ENCODE measurements at regions not wholly inside any gene's neighbourhood (a gene's known extent, or its start where the extent isn't known, plus 50 kb on each side); places are given as distances from the start of the nearest gene placed in this dataset.

- H3K4me2 ChIP-seq (ENCODE audit: control insufficient read depth, extremely low read depth, insufficient read depth, low read depth, low read length): no peak overlapping the region
- H3K4me1 ChIP-seq (ENCODE audit: control insufficient read depth, extremely low read depth, insufficient read depth, low read length): no peaks in the 10 kb centered on the region
- H3K9ac ChIP-seq (ENCODE audit: control insufficient read depth, extremely low read depth, insufficient read depth, low read length): no peak overlapping the region
- TF ChIP-seq CTCF (optimal IDR thresholded peaks at IDR 0.05 in 1 of 3, IDR thresholded peaks at IDR 0.05 in 1 of 3, conservative IDR thresholded peaks at IDR 0.05 in 1 of 3; ENCODE audit: extremely low read depth in 1 of 3, insufficient read depth in 2 of 3, low read length in 3 of 3) (no peak), EZH2 (IDR thresholded peaks at IDR 0.05; ENCODE audit: low read length) (no peak)
- H3K9me1 ChIP-seq (ENCODE audit: control insufficient read depth, extremely low read depth, insufficient read depth, low read length): no peaks in the 10 kb centered on the region
- FAIRE-seq (no peak), DNase-seq (ENCODE audit: low read depth, low spot score) (no peak)
- H3K4me3 ChIP-seq (ENCODE audit: control insufficient read depth in 2 of 3, extremely low read depth in 1 of 3, insufficient read depth in 2 of 3, low read depth in 1 of 3, low read length in 3 of 3): no peak overlapping the region
- H4K20me1 ChIP-seq (ENCODE audit: control insufficient read depth, extremely low read depth, insufficient read depth, low read length): no peaks in the 10 kb centered on the region
- H3K27ac ChIP-seq (ENCODE audit: control insufficient read depth, insufficient read depth, low read length): no peak overlapping the region
- H2AFZ ChIP-seq (ENCODE audit: control insufficient read depth, low read length): no peak overlapping the region
- dilution Hi-C loops (cut with MboI; ENCODE audit: extremely low pct_ligation_motif_present, low sequenced_read_pairs): no loop called here
- H3K36me3 ChIP-seq (ENCODE audit: control insufficient read depth in 2 of 2, extremely low read depth in 1 of 2, insufficient read depth in 2 of 2, low read length in 2 of 2): no peaks in the 10 kb centered on the region
- H3K27me3 ChIP-seq (ENCODE audit: control insufficient read depth, extremely low read depth, insufficient read depth, low read length): no peaks in the 10 kb centered on the region
- H3K9me3 ChIP-seq (ENCODE audit: control insufficient read depth, low read depth, low read length): no peaks in the 10 kb centered on the region
- H3K79me2 ChIP-seq (ENCODE audit: control insufficient read depth, insufficient read depth, low read length): no peaks in the 10 kb centered on the region
Measured at GRCh38 chr18:71079606-71080005, 790.8 kb downstream of the SOCS6 start.

- Histone ChIP-seq H3K9me1 (ENCODE audit: control insufficient read depth, extremely low read depth, insufficient read depth, low read length) (no peaks in the 10 kb centered on the region), H3K4me1 (ENCODE audit: control insufficient read depth, extremely low read depth, insufficient read depth, low read length) (no peaks in the 10 kb centered on the region), H4K20me1 (ENCODE audit: control insufficient read depth, extremely low read depth, insufficient read depth, low read length) (no peaks in the 10 kb centered on the region), H3K9me3 (ENCODE audit: control insufficient read depth, low read depth, low read length) (no peaks in the 10 kb centered on the region), H3K4me3 (ENCODE audit: control insufficient read depth in 2 of 3, extremely low read depth in 1 of 3, insufficient read depth in 2 of 3, low read depth in 1 of 3, low read length in 3 of 3) (no peak overlapping the region), H3K4me2 (ENCODE audit: control insufficient read depth, extremely low read depth, insufficient read depth, low read depth, low read length) (no peak overlapping the region), H3K27ac (ENCODE audit: control insufficient read depth, insufficient read depth, low read length) (no peak overlapping the region), H3K36me3 (ENCODE audit: control insufficient read depth in 2 of 2, extremely low read depth in 1 of 2, insufficient read depth in 2 of 2, low read length in 2 of 2) (no peaks in the 10 kb centered on the region), H2AFZ (ENCODE audit: control insufficient read depth, low read length) (no peak overlapping the region), H3K9ac (ENCODE audit: control insufficient read depth, extremely low read depth, insufficient read depth, low read length) (no peak overlapping the region), H3K27me3 (ENCODE audit: control insufficient read depth, extremely low read depth, insufficient read depth, low read length) (no peaks in the 10 kb centered on the region), H3K79me2 (ENCODE audit: control insufficient read depth, insufficient read depth, low read length) (no peaks in the 10 kb centered on the region)
- FAIRE-seq (no peak), DNase-seq (ENCODE audit: low read depth, low spot score) (no peak)
- dilution Hi-C loops (cut with MboI; ENCODE audit: extremely low pct_ligation_motif_present, low sequenced_read_pairs): no loop called here
- TF ChIP-seq CTCF (optimal IDR thresholded peaks at IDR 0.05 in 1 of 3, IDR thresholded peaks at IDR 0.05 in 1 of 3, conservative IDR thresholded peaks at IDR 0.05 in 1 of 3; ENCODE audit: extremely low read depth in 1 of 3, insufficient read depth in 2 of 3, low read length in 3 of 3): no peak
- no peak for TF ChIP-seq EZH2 (IDR thresholded peaks at IDR 0.05; ENCODE audit: low read length)
Measured at GRCh38 chr18:71077451-71077850, 788.6 kb downstream of the SOCS6 start.
